NOMO-1 treated with DMSO at 0.1 percent for 48 hours (cell line): ENCODE measurements at regions not wholly inside any gene's neighbourhood (a gene's known extent, or its start where the extent isn't known, plus 50 kb on each side); places are given as distances from the start of the nearest gene placed in this dataset.
A peak's percentile ranks its signal among the peaks of the same experiment; 100 is the strongest.

Experiments used
- DNase-seq: peaks from one replicate; lab custom pipeline; 2025; ENCODE audit not compliant: unreplicated experiment; lab: John Stamatoyannopoulos, UW

GRCh38 chr1:234869182-234870019 is 259.2 kb downstream of the TOMM20 start:
- no peak for DNase-seq

GRCh38 chr1:234868296-234869147 is 258.5 kb upstream of the IRF2BP2 start:
- no peak for DNase-seq

- peak; percentile 83 for DNase-seq
Measured at GRCh38 chr1:234866007-234866866, 256.3 kb upstream of the IRF2BP2 start.

GRCh38 chr1:234865171-234866006 is 255.4 kb upstream of the IRF2BP2 start:
- no peak for DNase-seq

GRCh38 chr1:234864116-234864515 is 254.1 kb upstream of the IRF2BP2 start:
- DNase-seq, result no peak

- no peak for DNase-seq
Measured at GRCh38 chr1:234863551-234863971, 253.6 kb upstream of the IRF2BP2 start.

- DNase-seq, result no peak
Measured at GRCh38 chr1:234862944-234863515, 253.1 kb upstream of the IRF2BP2 start.

- no peak for DNase-seq
Measured at GRCh38 chr1:234862360-234862943, 252.5 kb upstream of the IRF2BP2 start.

- no peak for DNase-seq
Measured at GRCh38 chr1:234861761-234862160, 251.8 kb upstream of the IRF2BP2 start.

- no peak for DNase-seq
Measured at GRCh38 chr1:234861024-234861620, 251.1 kb upstream of the IRF2BP2 start.

- DNase-seq, result no peak
Measured at GRCh38 chr1:234858722-234859121, 248.7 kb upstream of the IRF2BP2 start.

- no peak for DNase-seq
Measured at GRCh38 chr1:234856845-234857245, 246.9 kb upstream of the IRF2BP2 start.

- DNase-seq, result no peak
Measured at GRCh38 chr1:234855851-234856250, 245.9 kb upstream of the IRF2BP2 start.

- DNase-seq, result no peak
Measured at GRCh38 chr1:234854645-234855039, 244.7 kb upstream of the IRF2BP2 start.

GRCh38 chr1:234853906-234854644 is 244.1 kb upstream of the IRF2BP2 start:
- DNase-seq, result no peak

- DNase-seq, result no peak
Measured at GRCh38 chr1:234852659-234853058, 242.7 kb upstream of the IRF2BP2 start.

- DNase-seq, result peak; percentile 93
Measured at GRCh38 chr1:234851450-234852438, 241.8 kb upstream of the IRF2BP2 start.
